ENCODE measurements at regions not wholly inside any gene's neighbourhood (a gene's known extent, or its start where the extent isn't known, plus 50 kb on each side); places are given as distances from the start of the nearest gene placed in this dataset.
"Not testable (repeated sequence)": the region's sequence is repeated elsewhere in the genome, so short reads cannot be mapped to it uniquely, and the experiment has no call there.

- no peak overlapping the region for H3K4me3 ChIP-seq (ENCODE audit: low read depth in 1 of 2, low read length in 2 of 2)
- H3K27me3 ChIP-seq (ENCODE audit: control insufficient read depth in 1 of 2, insufficient read depth in 2 of 2, low read length in 2 of 2) = no peaks in the 10 kb centered on the region
- no peak overlapping the region for H3K27ac ChIP-seq (ENCODE audit: low read depth, low read length)
- H3K9ac ChIP-seq (ENCODE audit: low read depth in 1 of 2, low read length in 2 of 2) = no peak overlapping the region
- H3K36me3 ChIP-seq (ENCODE audit: control insufficient read depth in 1 of 2, insufficient read depth in 2 of 2, low read length in 2 of 2) = no peaks in the 10 kb centered on the region
- no peaks in the 10 kb centered on the region for H3K4me1 ChIP-seq (ENCODE audit: control insufficient read depth in 1 of 2, insufficient read depth in 2 of 2, low read length in 2 of 2)
- H3K9me3 ChIP-seq (ENCODE audit: control insufficient read depth in 1 of 2, low read length in 2 of 2) = peaks cover 4 to 8% of the 10 kb centered on the region in 2 donors
Observed at GRCh38 chr16:59991171-59991570, 1257.1 kb upstream of the GOT2 start.

GRCh38 chr16:59988591-59988990 lies 1254.5 kb upstream of the GOT2 start:
- Histone ChIP-seq H3K4me3 (ENCODE audit: low read depth in 1 of 2, low read length in 2 of 2) (no peak overlapping the region), H3K9me3 (ENCODE audit: control insufficient read depth in 1 of 2, low read length in 2 of 2) (peaks cover 10% of the 10 kb centered on the region in 2 donors), H3K27ac (ENCODE audit: low read depth, low read length) (no peak overlapping the region), H3K36me3 (ENCODE audit: control insufficient read depth in 1 of 2, insufficient read depth in 2 of 2, low read length in 2 of 2) (no peaks in the 10 kb centered on the region), H3K4me1 (ENCODE audit: control insufficient read depth in 1 of 2, insufficient read depth in 2 of 2, low read length in 2 of 2) (no peaks in the 10 kb centered on the region), H3K27me3 (ENCODE audit: control insufficient read depth in 1 of 2, insufficient read depth in 2 of 2, low read length in 2 of 2) (no peaks in the 10 kb centered on the region), H3K9ac (ENCODE audit: low read depth in 1 of 2, low read length in 2 of 2) (no peak overlapping the region)

GRCh38 chr16:59975953-59976352 lies 1241.8 kb upstream of the GOT2 start:
- Histone ChIP-seq H3K36me3 (ENCODE audit: control insufficient read depth in 1 of 2, insufficient read depth in 2 of 2, low read length in 2 of 2) (no peaks in the 10 kb centered on the region), H3K4me3 (ENCODE audit: low read depth in 1 of 2, low read length in 2 of 2) (no peak overlapping the region), H3K9me3 (ENCODE audit: control insufficient read depth in 1 of 2, low read length in 2 of 2) (peaks cover 3 to 8% of the 10 kb centered on the region in 2 donors), H3K27me3 (ENCODE audit: control insufficient read depth in 1 of 2, insufficient read depth in 2 of 2, low read length in 2 of 2) (no peaks in the 10 kb centered on the region), H3K27ac (ENCODE audit: low read depth, low read length) (no peak overlapping the region), H3K4me1 (ENCODE audit: control insufficient read depth in 1 of 2, insufficient read depth in 2 of 2, low read length in 2 of 2) (no peaks in the 10 kb centered on the region), H3K9ac (ENCODE audit: low read depth in 1 of 2, low read length in 2 of 2) (no peak overlapping the region)

GRCh38 chr16:59973966-59974365 lies 1239.8 kb upstream of the GOT2 start:
- H3K4me3 ChIP-seq (ENCODE audit: low read depth in 1 of 2, low read length in 2 of 2) = no peak overlapping the region
- no peak overlapping the region for H3K9ac ChIP-seq (ENCODE audit: low read depth in 1 of 2, low read length in 2 of 2)
- H3K4me1 ChIP-seq (ENCODE audit: control insufficient read depth in 1 of 2, insufficient read depth in 2 of 2, low read length in 2 of 2) = no peaks in the 10 kb centered on the region
- H3K36me3 ChIP-seq (ENCODE audit: control insufficient read depth in 1 of 2, insufficient read depth in 2 of 2, low read length in 2 of 2) = no peaks in the 10 kb centered on the region
- no peak overlapping the region for H3K27ac ChIP-seq (ENCODE audit: low read depth, low read length)
- H3K9me3 ChIP-seq (ENCODE audit: control insufficient read depth in 1 of 2, low read length in 2 of 2) = peaks cover 3 to 8% of the 10 kb centered on the region in 2 donors
- no peaks in the 10 kb centered on the region for H3K27me3 ChIP-seq (ENCODE audit: control insufficient read depth in 1 of 2, insufficient read depth in 2 of 2, low read length in 2 of 2)

GRCh38 chr16:59971264-59971663 lies 1237.1 kb upstream of the GOT2 start:
- Histone ChIP-seq H3K4me1 (ENCODE audit: control insufficient read depth in 1 of 2, insufficient read depth in 2 of 2, low read length in 2 of 2) (no peaks in the 10 kb centered on the region), H3K9ac (ENCODE audit: low read depth in 1 of 2, low read length in 2 of 2) (no peak overlapping the region), H3K27ac (ENCODE audit: low read depth, low read length) (no peak overlapping the region)

GRCh38 chr16:59964232-59964924 lies 1230.3 kb upstream of the GOT2 start:
- Histone ChIP-seq H3K27ac (ENCODE audit: low read depth, low read length) (no peak overlapping the region), H3K4me3 (ENCODE audit: low read depth in 1 of 2, low read length in 2 of 2) (no peak overlapping the region), H3K27me3 (ENCODE audit: control insufficient read depth in 1 of 2, insufficient read depth in 2 of 2, low read length in 2 of 2) (no peaks in the 10 kb centered on the region), H3K36me3 (ENCODE audit: control insufficient read depth in 1 of 2, insufficient read depth in 2 of 2, low read length in 2 of 2) (no peaks in the 10 kb centered on the region), H3K4me1 (ENCODE audit: control insufficient read depth in 1 of 2, insufficient read depth in 2 of 2, low read length in 2 of 2) (no peaks in the 10 kb centered on the region), H3K9ac (ENCODE audit: low read depth in 1 of 2, low read length in 2 of 2) (no peak overlapping the region), H3K9me3 (ENCODE audit: control insufficient read depth in 1 of 2, low read length in 2 of 2) (peaks cover 2 to 4% of the 10 kb centered on the region in 2 donors)

More at GRCh38 chr16:59971264-59971663, 1237.1 kb upstream of the GOT2 start:
- Histone ChIP-seq H3K4me3 (ENCODE audit: low read depth in 1 of 2, low read length in 2 of 2) (no peak overlapping the region), H3K36me3 (ENCODE audit: control insufficient read depth in 1 of 2, insufficient read depth in 2 of 2, low read length in 2 of 2) (no peaks in the 10 kb centered on the region), H3K27me3 (ENCODE audit: control insufficient read depth in 1 of 2, insufficient read depth in 2 of 2, low read length in 2 of 2) (no peaks in the 10 kb centered on the region), H3K9me3 (ENCODE audit: control insufficient read depth in 1 of 2, low read length in 2 of 2) (peaks cover 3 to 6% of the 10 kb centered on the region in 2 donors)

- H3K27me3 ChIP-seq (ENCODE audit: control insufficient read depth in 1 of 2, insufficient read depth in 2 of 2, low read length in 2 of 2) = no peaks in the 10 kb centered on the region
- peaks cover 0 to 9% of the 10 kb centered on the region in 2 donors for H3K9me3 ChIP-seq (ENCODE audit: control insufficient read depth in 1 of 2, low read length in 2 of 2)
- H3K4me3 ChIP-seq (ENCODE audit: low read depth in 1 of 2, low read length in 2 of 2) = no peak overlapping the region
- H3K4me1 ChIP-seq (ENCODE audit: control insufficient read depth in 1 of 2, insufficient read depth in 2 of 2, low read length in 2 of 2) = no peaks in the 10 kb centered on the region
- no peaks in the 10 kb centered on the region for H3K36me3 ChIP-seq (ENCODE audit: control insufficient read depth in 1 of 2, insufficient read depth in 2 of 2, low read length in 2 of 2)
- no peak overlapping the region for H3K9ac ChIP-seq (ENCODE audit: low read depth in 1 of 2, low read length in 2 of 2)
- H3K27ac ChIP-seq (ENCODE audit: low read depth, low read length) = no peak overlapping the region
Observed at GRCh38 chr16:59959311-59959710, 1225.2 kb upstream of the GOT2 start.

GRCh38 chr16:59950431-59950830 lies 1216.3 kb upstream of the GOT2 start:
- Histone ChIP-seq H3K4me3 (ENCODE audit: low read depth in 1 of 2, low read length in 2 of 2) (no peak overlapping the region), H3K9ac (ENCODE audit: low read depth in 1 of 2, low read length in 2 of 2) (no peak overlapping the region), H3K36me3 (ENCODE audit: control insufficient read depth in 1 of 2, insufficient read depth in 2 of 2, low read length in 2 of 2) (no peaks in the 10 kb centered on the region), H3K27ac (ENCODE audit: low read depth, low read length) (no peak overlapping the region), H3K27me3 (ENCODE audit: control insufficient read depth in 1 of 2, insufficient read depth in 2 of 2, low read length in 2 of 2) (no peaks in the 10 kb centered on the region), H3K9me3 (ENCODE audit: control insufficient read depth in 1 of 2, low read length in 2 of 2) (peaks cover 0 to 5% of the 10 kb centered on the region in 2 donors), H3K4me1 (ENCODE audit: control insufficient read depth in 1 of 2, insufficient read depth in 2 of 2, low read length in 2 of 2) (no peaks in the 10 kb centered on the region)

- H3K9ac ChIP-seq (ENCODE audit: low read depth in 1 of 2, low read length in 2 of 2); H3K27me3 ChIP-seq (ENCODE audit: control insufficient read depth in 1 of 2, insufficient read depth in 2 of 2, low read length in 2 of 2); H3K27ac ChIP-seq (ENCODE audit: low read depth, low read length); H3K4me3 ChIP-seq (ENCODE audit: low read depth in 1 of 2, low read length in 2 of 2); H3K9me3 ChIP-seq (ENCODE audit: control insufficient read depth in 1 of 2, low read length in 2 of 2); H3K36me3 ChIP-seq (ENCODE audit: control insufficient read depth in 1 of 2, insufficient read depth in 2 of 2, low read length in 2 of 2); H3K4me1 ChIP-seq (ENCODE audit: control insufficient read depth in 1 of 2, insufficient read depth in 2 of 2, low read length in 2 of 2): not testable (repeated sequence)
Observed at GRCh38 chr16:59944041-59944440, 1209.9 kb upstream of the GOT2 start.

GRCh38 chr16:59941594-59941993 lies 1207.5 kb upstream of the GOT2 start:
- Histone ChIP-seq H3K9me3 (ENCODE audit: control insufficient read depth in 1 of 2, low read length in 2 of 2) (peaks cover 4 to 6% of the 10 kb centered on the region in 2 donors), H3K36me3 (ENCODE audit: control insufficient read depth in 1 of 2, insufficient read depth in 2 of 2, low read length in 2 of 2) (no peaks in the 10 kb centered on the region), H3K4me1 (ENCODE audit: control insufficient read depth in 1 of 2, insufficient read depth in 2 of 2, low read length in 2 of 2) (no peaks in the 10 kb centered on the region), H3K27me3 (ENCODE audit: control insufficient read depth in 1 of 2, insufficient read depth in 2 of 2, low read length in 2 of 2) (no peaks in the 10 kb centered on the region), H3K4me3 (ENCODE audit: low read depth in 1 of 2, low read length in 2 of 2) (no peak overlapping the region), H3K27ac (ENCODE audit: low read depth, low read length) (no peak overlapping the region), H3K9ac (ENCODE audit: low read depth in 1 of 2, low read length in 2 of 2) (no peak overlapping the region)

Data from duodenal mucosa (tissue), 2 donors.